NOMO-1 treated with dmso at 0.1 percent for 144 hours (cell line): ENCODE measurements at regions not wholly inside any gene's neighbourhood (a gene's known extent, or its start where the extent isn't known, plus 50 kb on each side); places are given as distances from the start of the nearest gene placed in this dataset.

ENCODE experiments used
- DNase-seq: peaks from one replicate; lab custom pipeline; 2025; ENCODE audit not compliant: unreplicated experiment; lab: John Stamatoyannopoulos, UW

DNA sequence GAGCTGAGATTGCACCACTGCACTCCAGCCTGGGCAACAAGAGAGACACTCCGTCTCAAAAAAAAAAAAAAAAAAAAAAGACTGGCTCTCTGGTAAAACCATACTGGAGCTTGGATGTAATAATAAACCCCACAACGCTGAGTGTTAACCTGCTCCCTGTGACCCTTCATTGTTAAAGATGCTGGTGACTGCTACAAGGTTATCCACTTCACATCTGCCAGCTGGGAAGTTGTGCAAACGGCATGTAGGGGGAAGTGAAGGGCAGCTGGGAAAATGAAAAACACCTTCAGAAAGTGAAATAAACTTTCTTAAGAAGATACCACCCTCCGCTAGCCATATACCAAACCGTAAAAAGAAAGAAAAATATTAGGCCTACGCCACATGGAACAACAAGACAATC is 131.0 kb upstream of the NUDT7 start:
- DNase-seq, result no peak

DNA sequence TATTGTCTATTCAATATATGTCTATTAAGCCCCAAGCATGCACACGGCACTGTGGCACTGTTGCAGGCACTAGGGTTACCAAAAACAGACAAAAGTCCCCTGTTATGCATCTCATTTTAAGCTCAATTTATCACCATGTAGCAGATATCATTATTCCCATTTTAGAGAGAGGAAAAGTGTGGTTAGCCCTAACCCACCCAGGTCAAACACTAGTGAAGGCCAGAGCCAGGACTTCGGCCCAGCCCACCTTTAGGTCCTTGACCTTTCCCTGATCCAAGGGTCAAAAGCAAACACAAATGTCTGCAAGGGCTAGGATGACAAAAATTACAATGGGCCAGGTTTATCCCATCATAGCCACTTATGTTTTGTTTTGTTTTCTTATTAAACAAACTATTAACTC is 130.3 kb upstream of the NUDT7 start:
- no peak for DNase-seq

GRCh38 chr16:77594057-77594456 is 128.3 kb upstream of the NUDT7 start:
- DNase-seq, result no peak

GRCh38 chr16:77594799-77595596 is 127.3 kb upstream of the NUDT7 start:
- no peak for DNase-seq

- peak; percentile 6 for DNase-seq
These were observed 126.1 kb upstream of the NUDT7 start for GRCh38 chr16:77596261-77596660.

DNA sequence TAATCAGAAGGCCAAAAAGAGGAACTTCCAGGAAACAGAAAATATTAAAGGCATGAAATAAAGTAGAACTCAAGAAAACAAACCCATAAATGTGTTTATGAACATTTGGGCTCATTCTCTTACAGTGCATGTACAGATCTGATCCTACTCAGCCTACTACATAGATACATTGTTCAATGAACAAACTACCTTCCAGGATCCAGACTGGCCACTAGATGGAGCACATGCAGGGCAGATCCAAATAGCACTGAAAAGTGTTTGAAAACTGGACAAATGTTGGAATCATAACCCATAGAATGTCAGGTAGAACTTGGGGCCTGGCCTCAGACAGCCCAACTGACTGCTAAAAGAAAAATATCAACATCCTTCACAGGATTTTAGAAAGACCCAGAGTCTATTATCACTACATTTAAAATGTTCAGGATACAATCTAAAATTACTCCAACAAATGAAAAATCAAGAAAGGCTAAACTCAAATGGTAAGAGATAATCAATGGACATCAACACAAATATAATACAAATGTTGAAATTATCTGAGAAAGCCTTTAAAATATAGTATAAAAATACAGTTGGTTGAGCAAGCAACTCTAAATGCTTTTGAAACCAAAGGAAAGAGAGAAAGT is 122.4 kb upstream of the NUDT7 start:
- DNase-seq, result no peak

DNA sequence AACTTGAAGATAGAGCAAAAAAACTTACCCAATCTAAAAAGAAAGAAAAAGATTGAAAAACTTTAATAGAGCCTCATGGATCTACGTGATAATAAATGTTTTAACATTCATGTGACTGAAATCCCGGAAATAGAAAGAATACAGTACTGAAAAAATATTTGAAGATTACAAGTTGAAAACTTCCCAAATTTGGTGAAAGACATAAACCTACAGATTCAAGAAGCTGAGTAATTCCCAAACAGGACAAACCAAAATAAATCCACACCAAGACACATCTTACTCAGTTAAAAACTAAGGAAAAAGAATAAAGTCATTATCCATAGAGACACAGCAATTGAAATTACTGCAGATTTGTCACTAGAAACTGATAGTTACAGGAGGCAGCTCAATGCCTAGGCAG is 121.8 kb upstream of the NUDT7 start:
- no peak for DNase-seq

GRCh38 chr16:77603656-77604055 is 118.7 kb upstream of the NUDT7 start:
- no peak for DNase-seq

- DNase-seq, result no peak
These were observed 111.8 kb upstream of the NUDT7 start for GRCh38 chr16:77610496-77610895.

- no peak for DNase-seq
These were observed 110.9 kb upstream of the NUDT7 start for GRCh38 chr16:77611386-77611785.

- DNase-seq, result no peak
These were observed 109.7 kb upstream of the NUDT7 start for GRCh38 chr16:77612596-77612995.

DNA sequence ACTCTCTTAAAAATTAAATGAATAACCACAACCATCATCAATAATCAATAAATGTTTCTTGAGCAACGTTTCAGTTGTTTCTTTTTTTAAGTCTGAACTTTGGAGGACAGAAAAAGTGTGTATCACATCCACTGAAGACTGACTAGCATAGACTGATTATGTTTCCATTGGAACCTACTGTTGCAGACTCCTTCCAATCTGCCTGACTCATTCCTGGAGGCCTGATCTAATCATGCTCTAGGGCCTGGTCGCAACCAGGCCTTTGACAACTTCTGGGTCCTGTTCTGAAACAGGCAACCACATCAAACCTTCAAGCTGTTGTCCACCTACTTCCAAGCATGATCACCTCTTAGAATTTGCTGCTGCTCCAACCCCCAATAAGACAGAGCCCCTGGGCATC is 109.2 kb upstream of the NUDT7 start:
- no peak for DNase-seq

DNA sequence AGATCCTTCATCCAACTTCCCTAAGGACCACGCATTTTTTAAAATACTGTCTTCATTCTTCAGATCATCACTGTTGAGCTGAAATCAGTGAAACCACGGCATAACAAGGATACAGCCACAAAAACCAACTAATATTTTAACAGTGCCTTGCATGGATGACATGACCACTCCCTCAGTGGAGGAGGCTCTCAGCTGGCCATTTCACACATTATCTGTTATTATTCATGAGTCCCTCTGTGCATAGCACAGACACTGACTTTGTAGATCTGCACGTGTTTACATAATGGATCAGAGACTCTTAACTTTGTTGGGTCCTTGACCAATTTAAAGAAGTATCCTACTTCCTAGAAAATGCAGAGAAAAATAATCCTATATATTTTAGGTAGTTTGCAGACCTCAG is 104.8 kb upstream of the NUDT7 start:
- no peak for DNase-seq

DNA sequence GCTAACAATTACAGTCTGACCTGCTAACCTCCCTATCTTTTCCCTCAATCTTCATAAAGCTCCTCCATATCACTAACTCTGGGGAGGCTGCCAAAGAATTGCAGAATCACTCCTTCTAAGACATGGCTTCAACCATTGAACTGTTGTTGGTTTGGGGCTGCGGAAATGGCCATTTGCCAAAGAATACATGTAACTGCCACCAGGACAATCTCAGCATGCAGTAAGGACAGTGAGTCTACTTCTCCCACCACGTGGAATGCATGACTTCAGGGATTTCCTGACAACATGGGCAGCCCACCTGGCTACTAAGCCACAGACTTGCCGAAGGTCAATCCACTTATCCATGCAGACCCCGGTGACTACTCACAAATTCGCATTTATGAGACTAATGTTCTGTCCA is 104.3 kb upstream of the NUDT7 start:
- no peak for DNase-seq

DNA sequence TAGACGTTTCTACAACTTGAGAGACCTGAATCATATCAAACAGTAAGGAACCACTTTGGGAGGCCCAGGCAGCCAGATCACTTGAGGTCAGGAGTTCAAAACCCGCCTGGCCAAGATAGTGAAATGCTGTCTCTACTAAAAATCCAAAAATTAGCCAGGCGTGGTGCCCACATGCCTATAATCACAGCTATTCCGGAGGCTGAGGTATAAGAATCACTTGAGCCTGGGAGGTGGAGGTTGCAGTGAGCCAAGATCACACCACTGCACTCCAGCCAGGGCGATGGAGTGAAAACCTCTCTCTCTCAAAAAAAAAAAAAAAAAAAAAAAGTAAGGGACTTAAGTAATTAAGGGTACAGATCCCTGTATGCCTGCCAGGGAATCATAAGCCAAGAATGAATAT is 103.4 kb upstream of the NUDT7 start:
- DNase-seq, result no peak

DNA sequence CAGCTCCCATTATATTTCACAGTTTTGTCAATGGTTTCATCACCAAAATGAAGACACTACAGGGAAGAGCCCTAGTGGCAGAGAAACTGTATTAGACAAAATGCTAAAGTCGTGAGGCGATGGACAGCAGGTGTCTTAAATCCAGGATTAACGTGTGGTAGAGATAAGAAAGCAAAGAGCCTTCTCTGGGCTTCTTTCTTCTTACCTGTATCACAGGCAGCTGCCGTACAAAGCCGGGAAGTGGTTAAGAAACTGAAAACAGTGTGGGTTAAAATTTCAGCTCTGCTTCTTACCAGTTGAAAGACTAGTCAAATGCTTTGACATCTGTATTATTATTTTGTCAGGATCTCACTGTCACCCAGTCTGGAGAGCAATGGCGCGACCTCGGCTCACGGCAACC is 98.2 kb upstream of the NUDT7 start:
- DNase-seq, result no peak

DNA sequence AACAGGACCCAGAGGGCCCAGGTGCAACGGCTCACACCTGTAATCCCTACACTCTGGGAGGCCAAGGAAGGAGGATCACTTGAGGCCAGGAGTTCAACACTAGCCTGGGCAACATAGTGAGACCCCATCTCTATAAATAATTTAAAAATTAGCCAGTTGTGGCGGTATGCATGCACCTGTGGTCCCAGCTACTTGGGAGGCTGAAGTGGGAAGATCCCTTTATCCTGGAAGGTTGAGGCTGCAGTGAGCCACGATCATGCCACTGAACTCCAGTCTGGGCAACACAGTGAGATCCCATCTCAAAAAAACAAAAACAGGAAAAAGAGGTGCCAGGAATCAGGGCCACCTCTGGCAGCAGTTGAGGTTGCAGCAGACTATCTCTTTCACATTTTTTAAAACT is 85.7 kb upstream of the NUDT7 start:
- DNase-seq, result no peak

DNA sequence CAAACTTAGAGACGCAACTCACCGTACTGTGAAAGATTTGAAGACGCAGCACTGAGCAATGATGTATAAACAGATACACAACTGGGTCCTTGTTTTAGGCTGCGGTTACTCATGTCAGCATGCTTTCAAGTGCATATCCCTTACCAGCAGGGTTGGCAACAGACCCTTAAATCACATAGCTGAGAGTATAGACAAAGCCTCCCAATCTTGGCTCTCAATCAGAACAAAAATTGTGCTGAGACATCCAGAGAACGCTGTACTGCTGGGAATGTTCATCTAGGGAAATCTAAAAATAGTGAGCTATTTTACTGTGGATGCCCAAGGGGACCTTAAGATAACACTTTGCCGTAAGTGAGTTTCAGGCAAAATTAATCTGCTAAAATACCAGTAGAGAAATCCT is 84.4 kb upstream of the NUDT7 start:
- no peak for DNase-seq

GRCh38 chr16:77643176-77643575 is 79.1 kb upstream of the NUDT7 start:
- no peak for DNase-seq

DNA sequence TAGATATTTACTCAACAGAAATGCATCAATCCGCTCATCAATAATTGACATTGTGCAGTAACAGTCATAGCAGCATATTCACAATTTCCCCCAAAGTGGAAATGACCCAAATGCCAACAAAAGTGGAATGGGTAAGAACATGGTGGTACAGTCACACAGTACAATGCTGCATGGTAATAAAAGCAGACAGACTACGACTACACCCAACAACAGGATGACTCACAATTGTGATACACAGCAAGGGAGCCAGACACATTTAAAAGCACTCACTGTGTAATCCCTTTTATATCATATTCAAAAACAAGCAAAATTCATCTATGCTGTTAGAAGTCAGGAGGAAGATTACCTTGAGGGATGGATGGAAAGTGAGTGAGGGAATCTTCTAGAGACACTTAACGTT is 76.5 kb upstream of the NUDT7 start:
- no peak for DNase-seq

DNA sequence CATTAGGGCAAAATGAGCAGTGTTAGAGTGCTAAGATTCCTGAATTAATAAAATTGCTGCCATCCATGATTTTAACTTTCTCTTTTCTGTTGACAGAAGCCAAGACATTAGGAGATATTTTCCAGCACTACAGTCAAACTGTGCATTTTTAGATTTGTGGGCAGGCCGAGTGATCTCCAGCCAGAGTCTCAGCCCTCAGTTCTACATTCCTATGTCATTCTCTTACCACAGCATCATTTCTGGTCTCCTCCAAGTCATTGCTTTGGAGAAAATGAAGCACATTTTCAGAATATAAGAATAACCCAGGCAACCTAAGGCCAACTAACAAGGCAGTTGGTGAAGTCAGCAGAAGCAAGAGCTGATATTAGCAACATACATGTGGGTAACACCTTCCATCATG is 74.6 kb upstream of the NUDT7 start:
- no peak for DNase-seq

DNA sequence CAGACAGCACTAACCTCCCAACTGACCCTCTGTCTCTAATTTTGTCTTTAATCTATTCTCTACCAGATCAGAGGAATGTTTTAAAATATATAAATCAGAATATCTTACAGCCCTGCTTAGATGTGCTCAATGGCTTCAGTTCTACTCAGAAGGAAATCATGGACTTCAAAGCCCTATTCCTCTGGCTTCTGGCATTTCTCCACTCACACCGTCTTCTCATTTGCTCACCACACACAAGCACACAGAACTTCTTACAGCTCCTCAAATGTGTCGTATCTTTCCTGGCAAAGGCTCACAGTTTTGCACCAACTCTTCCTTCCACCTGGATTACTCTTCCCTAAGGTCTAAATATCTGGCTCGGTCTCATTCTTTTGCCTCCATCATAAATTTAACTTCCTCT is 71.6 kb upstream of the NUDT7 start:
- no peak for DNase-seq

DNA sequence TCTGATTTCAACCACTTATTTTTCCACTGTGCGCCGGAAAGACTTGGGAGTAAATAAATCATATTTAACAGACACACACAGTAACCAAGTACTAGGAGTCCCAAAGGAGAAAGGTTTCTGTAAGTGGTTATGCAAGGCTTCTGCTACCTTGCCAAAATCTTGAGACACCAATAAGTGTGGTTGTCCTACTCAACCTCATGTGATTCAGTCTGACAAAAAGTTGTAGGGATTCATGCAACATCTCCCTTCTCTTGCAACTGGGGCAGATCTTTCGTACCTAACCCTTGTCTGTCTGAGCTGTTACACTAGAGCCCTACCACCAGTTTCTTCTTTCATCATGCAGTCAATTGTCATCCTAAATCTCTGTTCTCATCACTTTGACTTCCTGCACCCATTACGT is 69.9 kb upstream of the NUDT7 start:
- DNase-seq, result no peak
